GM12878 (cell line): ENCODE measurements at regions not wholly inside any gene's neighbourhood (a gene's known extent, or its start where the extent isn't known, plus 50 kb on each side); places are given as distances from the start of the nearest gene placed in this dataset.

Experiments
- BRCA1 ChIP-seq: IDR thresholded peaks from 2 replicates; pipeline ENCODE4 v1.6.1; 2011; ENCODE audit warnings: low read depth, low read length, improper control_type of control experiment
- CUX1 ChIP-seq: IDR thresholded peaks from 2 replicates; pipeline ENCODE4 v1.6.1; 2012; ENCODE audit warnings: improper control_type of control experiment, low read depth, low read length; ENCODE audit not compliant: insufficient replicate concordance
- EZH2 ChIP-seq: IDR thresholded peaks from 2 replicates; pipeline ENCODE4 v1.6.1; 2012; ENCODE audit warnings: low read depth, mild to moderate bottlenecking, control low read depth, inconsistent platforms, low read length, borderline replicate concordance; ENCODE audit not compliant: control insufficient read depth
- MEF2B ChIP-seq: fragments of 450-650 bp; IDR thresholded peaks from 2 replicates; pipeline ENCODE4 v1.6.1; 2018; ENCODE audit warnings: mild to moderate bottlenecking, moderate library complexity; ENCODE audit not compliant: partially characterized antibody, poor library complexity, severe bottlenecking
- POLR2AphosphoS5 ChIP-seq: IDR thresholded peaks from 2 replicates; pipeline ENCODE4 v1.6.1; 2011; ENCODE audit warnings: mild to moderate bottlenecking, low read length, inconsistent platforms
- REST ChIP-seq: IDR thresholded peaks from 2 replicates; pipeline ENCODE4 v1.6.1; 2012; ENCODE audit warnings: mild to moderate bottlenecking, low read depth, low read length
- TF ChIP-seq, protein P1 (sequence below): IDR thresholded peaks from 2 replicates; pipeline ENCODE4 v1.6.1; 2012; ENCODE audit warnings: low read depth, low read length, improper control_type of control experiment

DNA sequence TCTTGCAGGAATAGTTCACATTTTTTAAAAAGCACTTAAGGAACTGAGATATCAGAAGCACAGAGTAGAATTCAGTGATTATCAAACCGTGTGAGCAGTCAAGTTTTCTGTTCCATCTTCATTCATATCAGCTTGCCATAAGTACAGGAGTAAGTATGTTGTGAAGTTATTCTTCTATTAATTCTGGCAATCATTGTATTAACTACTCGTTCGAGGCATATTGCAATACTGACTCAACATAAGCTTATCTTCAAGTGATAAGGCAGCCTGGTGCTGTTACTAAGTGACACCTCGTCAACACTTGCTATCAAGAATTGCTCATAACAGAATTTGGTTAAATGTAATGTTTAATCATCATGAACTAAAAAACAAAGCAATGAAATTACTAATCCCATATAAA lies 75.7 kb upstream of the SNX9 start (continued):
- TF ChIP-seq REST (no peak), BRCA1 (no peak), MEF2B (no peak), POLR2AphosphoS5 (no peak), CUX1 (no peak), EZH2 (no peak)
- TF ChIP-seq, protein P1, sequence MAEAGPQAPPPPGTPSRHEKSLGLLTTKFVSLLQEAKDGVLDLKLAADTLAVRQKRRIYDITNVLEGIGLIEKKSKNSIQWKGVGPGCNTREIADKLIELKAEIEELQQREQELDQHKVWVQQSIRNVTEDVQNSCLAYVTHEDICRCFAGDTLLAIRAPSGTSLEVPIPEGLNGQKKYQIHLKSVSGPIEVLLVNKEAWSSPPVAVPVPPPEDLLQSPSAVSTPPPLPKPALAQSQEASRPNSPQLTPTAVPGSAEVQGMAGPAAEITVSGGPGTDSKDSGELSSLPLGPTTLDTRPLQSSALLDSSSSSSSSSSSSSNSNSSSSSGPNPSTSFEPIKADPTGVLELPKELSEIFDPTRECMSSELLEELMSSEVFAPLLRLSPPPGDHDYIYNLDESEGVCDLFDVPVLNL, result no peak
- TF ChIP-seq, all 136 proteins: peak for 0
